CD4-positive, alpha-beta T cell (primary cell): ENCODE measurements at regions not wholly inside any gene's neighbourhood (a gene's known extent, or its start where the extent isn't known, plus 50 kb on each side); places are given as distances from the start of the nearest gene placed in this dataset.

Experiments used
- ATAC-seq: fragments of 200-7000 bp; cut with Tn5 transposase; one replicate; pipeline ENCODE4 v1.10.0; 2022; ENCODE audit warnings: mild to moderate bottlenecking; ENCODE audit not compliant: poor library complexity
- CTCF ChIA-PET: fragments of 350-600 bp; sonication (Branson Sonifier 250); formaldehyde crosslinking; loops from one replicate; lab custom pipeline; 2021; ENCODE audit warnings: antibody characterized with exemption, inconsistent platforms; lab: Charles Lee
- POLR2A ChIA-PET: fragments of 350-600 bp; sonication (Branson Sonifier 250); formaldehyde crosslinking; loops from one replicate; lab custom pipeline; 2021; ENCODE audit warnings: antibody characterized with exemption, inconsistent platforms; lab: Charles Lee
- DNase-seq, 14 experiments: peaks; one replicate each; pipeline ENCODE4 v3.0.0-alpha.2; 2013 to 2020; ENCODE audit warnings: mixed read lengths in 2 of 14
- H3K27ac ChIP-seq, 2 donors: one replicate each; pipeline versions ENCODE4 v1.5.1 to v1.7.0; 2013; ENCODE audit warnings: low read length in 2 of 2, low read depth in 1 of 2, mild to moderate bottlenecking in 1 of 2
- H3K27me3 ChIP-seq, 2 experiments: 1 replicate in 1 of 2; 2 replicates in 1 of 2; pipeline versions ENCODE4 v1.6.1 to v1.7.0; 2013; ENCODE audit warnings: low read length in 2 of 2, control low read depth in 1 of 2, mild to moderate bottlenecking in 1 of 2, moderate library complexity in 1 of 2; ENCODE audit not compliant: insufficient read depth in 2 of 2, control insufficient read depth in 1 of 2
- H3K36me3 ChIP-seq: one replicate; pipeline ENCODE4 v1.6.1; 2013; ENCODE audit warnings: low read length, control low read depth; ENCODE audit not compliant: insufficient read depth
- H3K4me1 ChIP-seq: one replicate; pipeline ENCODE4 v1.6.1; 2013; ENCODE audit warnings: low read length, control low read depth; ENCODE audit not compliant: insufficient read depth
- H3K4me3 ChIP-seq: one replicate; pipeline ENCODE4 v1.5.1; 2013; ENCODE audit warnings: mild to moderate bottlenecking, low read length, moderate library complexity
- H3K9me3 ChIP-seq, 2 experiments: 1 replicate in 1 of 2; 2 replicates in 1 of 2; pipeline versions ENCODE4 v1.6.1 to v1.7.0; 2013; ENCODE audit warnings: low read length in 2 of 2, mild to moderate bottlenecking in 2 of 2, control low read depth in 1 of 2, moderate library complexity in 1 of 2; ENCODE audit not compliant: control insufficient read depth in 1 of 2, insufficient read depth in 1 of 2
- H3K27ac Mint-ChIP-seq: one replicate; pipeline ENCODE4 v1.8.0; 2020; ENCODE audit warnings: mixed read lengths
- H3K27me3 Mint-ChIP-seq: one replicate; pipeline ENCODE4 v1.8.0; 2021; ENCODE audit warnings: mixed read lengths
- H3K36me3 Mint-ChIP-seq: one replicate; pipeline ENCODE4 v1.8.0; 2021; ENCODE audit warnings: low read depth, mixed read lengths
- H3K4me1 Mint-ChIP-seq: one replicate; pipeline ENCODE4 v1.8.0; 2021; ENCODE audit warnings: low read depth, mixed read lengths
- H3K4me3 Mint-ChIP-seq: one replicate; pipeline ENCODE4 v1.8.0; 2020; ENCODE audit warnings: mild to moderate bottlenecking, mixed read lengths
- H3K9me3 Mint-ChIP-seq: one replicate; pipeline ENCODE4 v1.8.0; 2020; ENCODE audit warnings: mixed read lengths
- intact Hi-C, 2 experiments: fragments of 100-400 bp; cut with DNase I in 1 of 2; cut with micrococcal nuclease in 1 of 2; formaldehyde crosslinking; loops; one replicate each; pipeline versions ENCODE4 v1.15.1 to v1.9.0; 2023 to 2025; cut with DNase I, micrococcal nuclease
- TF ChIP-seq, protein P1 (sequence below): fragments of 200-600 bp; IDR thresholded peaks from one replicate; pipeline ENCODE4 v1.8.0; 2022; ENCODE audit warnings: antibody characterized with exemption, mild to moderate bottlenecking

DNA sequence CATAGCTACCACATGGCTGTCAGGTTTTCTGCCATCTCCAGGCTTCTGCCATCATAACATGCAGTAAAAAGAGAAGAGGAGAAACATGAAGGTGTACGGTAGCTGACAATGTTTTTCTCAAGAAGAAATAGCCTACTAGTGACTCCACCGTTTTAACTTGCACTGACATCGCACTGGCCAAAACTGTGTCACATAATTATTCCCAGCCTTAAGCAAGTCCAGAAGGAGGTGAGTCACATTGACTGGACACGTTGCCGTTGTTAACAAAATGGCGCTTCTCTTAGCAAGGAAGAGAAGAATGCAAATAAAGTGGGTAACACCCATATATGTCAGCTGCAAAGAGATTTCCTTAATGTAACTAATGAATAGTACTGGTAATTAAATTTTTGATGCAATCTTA lies 810.4 kb upstream of the SLC10A2 start:
- peaks cover 3% of the 10 kb centered on the region for H3K9me3 Mint-ChIP-seq
- no peaks in the 10 kb centered on the region for H3K36me3 Mint-ChIP-seq
- TF ChIP-seq, protein P1, sequence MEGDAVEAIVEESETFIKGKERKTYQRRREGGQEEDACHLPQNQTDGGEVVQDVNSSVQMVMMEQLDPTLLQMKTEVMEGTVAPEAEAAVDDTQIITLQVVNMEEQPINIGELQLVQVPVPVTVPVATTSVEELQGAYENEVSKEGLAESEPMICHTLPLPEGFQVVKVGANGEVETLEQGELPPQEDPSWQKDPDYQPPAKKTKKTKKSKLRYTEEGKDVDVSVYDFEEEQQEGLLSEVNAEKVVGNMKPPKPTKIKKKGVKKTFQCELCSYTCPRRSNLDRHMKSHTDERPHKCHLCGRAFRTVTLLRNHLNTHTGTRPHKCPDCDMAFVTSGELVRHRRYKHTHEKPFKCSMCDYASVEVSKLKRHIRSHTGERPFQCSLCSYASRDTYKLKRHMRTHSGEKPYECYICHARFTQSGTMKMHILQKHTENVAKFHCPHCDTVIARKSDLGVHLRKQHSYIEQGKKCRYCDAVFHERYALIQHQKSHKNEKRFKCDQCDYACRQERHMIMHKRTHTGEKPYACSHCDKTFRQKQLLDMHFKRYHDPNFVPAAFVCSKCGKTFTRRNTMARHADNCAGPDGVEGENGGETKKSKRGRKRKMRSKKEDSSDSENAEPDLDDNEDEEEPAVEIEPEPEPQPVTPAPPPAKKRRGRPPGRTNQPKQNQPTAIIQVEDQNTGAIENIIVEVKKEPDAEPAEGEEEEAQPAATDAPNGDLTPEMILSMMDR = no peak
- no peaks in the 10 kb centered on the region for H3K4me1 ChIP-seq
- H3K27me3 Mint-ChIP-seq = no peaks in the 10 kb centered on the region
- ATAC-seq = no peak
- CTCF ChIA-PET = no interaction called here
- H3K4me3 ChIP-seq = no peak overlapping the region
- H3K36me3 ChIP-seq = no peaks in the 10 kb centered on the region
- intact Hi-C loops = no loop called here
- H3K4me1 Mint-ChIP-seq = no peaks in the 10 kb centered on the region
- no peaks in the 10 kb centered on the region for H3K27me3 ChIP-seq
- no peak for DNase-seq
- POLR2A ChIA-PET = no interaction called here
- H3K27ac Mint-ChIP-seq = no peak overlapping the region
- H3K27ac ChIP-seq = no peak overlapping the region
- no peak overlapping the region for H3K4me3 Mint-ChIP-seq
- peaks cover 0 to 4% of the 10 kb centered on the region in 2 experiments for H3K9me3 ChIP-seq

DNA sequence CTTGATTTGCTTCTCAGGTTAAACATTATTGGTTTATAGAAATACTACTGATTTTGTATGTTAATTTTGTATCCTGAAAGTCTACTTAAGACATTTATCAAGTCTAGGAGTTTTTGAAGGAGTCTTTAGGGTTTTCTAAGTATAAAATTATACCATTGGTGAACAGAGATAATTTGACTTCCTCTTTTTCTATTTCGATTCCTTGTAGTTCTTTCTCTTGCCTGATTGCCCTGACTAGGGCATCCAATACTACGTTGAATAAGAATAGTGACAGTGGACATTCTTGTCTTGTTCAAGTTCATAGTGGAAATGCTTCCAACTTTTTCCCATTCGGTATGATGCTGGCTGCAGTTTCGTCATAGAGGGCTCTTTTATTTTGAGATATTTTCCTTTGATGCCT lies 807.5 kb upstream of the SLC10A2 start:
- Mint-ChIP-seq H3K27me3 (no peaks in the 10 kb centered on the region), H3K27ac (no peak overlapping the region), H3K4me1 (no peaks in the 10 kb centered on the region), H3K36me3 (no peaks in the 10 kb centered on the region), H3K4me3 (no peak overlapping the region), H3K9me3 (peaks cover 5% of the 10 kb centered on the region)
- TF ChIP-seq, protein P1 = no peak
- Histone ChIP-seq H3K4me3 (no peak overlapping the region), H3K27me3 (no peaks in the 10 kb centered on the region), H3K4me1 (no peaks in the 10 kb centered on the region), H3K9me3 (no peaks in the 10 kb centered on the region), H3K36me3 (no peaks in the 10 kb centered on the region), H3K27ac (no peak overlapping the region)
- ChIA-PET CTCF (no interaction called here), POLR2A (no interaction called here)
- no peak for DNase-seq
- intact Hi-C loops = no loop called here
- no peak for ATAC-seq

DNA sequence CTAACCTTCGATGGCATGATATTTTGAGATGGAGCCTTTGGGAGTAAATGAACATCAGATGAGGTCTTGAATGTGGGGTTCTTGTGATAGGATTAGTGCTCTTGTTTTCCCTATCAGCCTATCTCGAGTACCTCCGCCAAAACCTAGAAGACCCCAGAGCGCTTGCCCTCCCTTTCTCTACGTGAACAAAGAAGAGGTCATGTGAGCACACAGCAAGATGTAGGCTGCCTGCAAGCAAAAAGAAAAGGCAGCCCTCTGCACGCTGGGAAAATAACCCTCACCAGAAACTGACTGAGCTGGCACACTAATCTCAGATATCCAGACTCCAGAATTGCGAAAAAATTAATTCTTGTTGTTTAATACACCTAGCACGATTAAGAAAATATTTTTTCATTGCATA lies 799.8 kb upstream of the SLC10A2 start:
- Histone ChIP-seq H3K9me3 (no peaks in the 10 kb centered on the region), H3K4me1 (no peaks in the 10 kb centered on the region), H3K27me3 (no peaks in the 10 kb centered on the region), H3K4me3 (no peak overlapping the region), H3K36me3 (no peaks in the 10 kb centered on the region), H3K27ac (no peak overlapping the region)
- ChIA-PET CTCF (no interaction called here), POLR2A (no interaction called here)
- Mint-ChIP-seq H3K4me1 (no peaks in the 10 kb centered on the region), H3K36me3 (no peaks in the 10 kb centered on the region), H3K27ac (no peak overlapping the region), H3K4me3 (no peak overlapping the region), H3K9me3 (peaks cover 2% of the 10 kb centered on the region), H3K27me3 (no peaks in the 10 kb centered on the region)
- intact Hi-C loops = no loop called here
- TF ChIP-seq, protein P1 = no peak
- no peak for ATAC-seq
- DNase-seq = no peak
